GM12865 (cell line): ENCODE measurements at regions not wholly inside any gene's neighbourhood (a gene's known extent, or its start where the extent isn't known, plus 50 kb on each side); places are given as distances from the start of the nearest gene placed in this dataset.

Source experiments
- DNase-seq: peaks from one replicate; pipeline ENCODE4 v3.0.0; 2010; ENCODE audit warnings: low read depth
- H3K4me3 ChIP-seq: 2 replicates; pipeline ENCODE4 v1.5.1; 2011; ENCODE audit warnings: mild to moderate bottlenecking, low read depth, low read length, control low read depth
- CTCF ChIP-seq: IDR thresholded peaks from 2 replicates; pipeline ENCODE4 v1.5.1; 2011; ENCODE audit warnings: low read length, control low read depth, low read depth, inconsistent platforms; ENCODE audit not compliant: insufficient read depth; ENCODE audit errors: missing control alignments

- TF ChIP-seq CTCF, result no peak
- no peak for DNase-seq
- no peak overlapping the region for H3K4me3 ChIP-seq
Measured at GRCh38 chr16:49194537-49195236, 87.0 kb downstream of the CBLN1 start.

GRCh38 chr16:49193596-49193995 lies 88.0 kb downstream of the CBLN1 start:
- no peak overlapping the region for H3K4me3 ChIP-seq
- TF ChIP-seq CTCF, result no peak

GRCh38 chr16:49189286-49189685 lies 92.4 kb downstream of the CBLN1 start:
- no peak overlapping the region for H3K4me3 ChIP-seq
- no peak for TF ChIP-seq CTCF
- no peak for DNase-seq

More at GRCh38 chr16:49193596-49193995, 88.0 kb downstream of the CBLN1 start:
- DNase-seq, result no peak

GRCh38 chr16:49183911-49184310 lies 97.7 kb downstream of the CBLN1 start:
- no peak overlapping the region for H3K4me3 ChIP-seq
- peak; percentile 20 for DNase-seq
- TF ChIP-seq CTCF, result peak; percentile 55

GRCh38 chr16:49181791-49182518 lies 99.7 kb downstream of the CBLN1 start:
- TF ChIP-seq CTCF, result no peak
- no peak for DNase-seq
- no peak overlapping the region for H3K4me3 ChIP-seq

- H3K4me3 ChIP-seq, result no peak overlapping the region
- TF ChIP-seq CTCF, result no peak
- DNase-seq, result no peak
Measured at GRCh38 chr16:49179714-49180330, 101.8 kb downstream of the CBLN1 start.
